Liver (tissue), 8 donors: ENCODE measurements at regions not wholly inside any gene's neighbourhood (a gene's known extent, or its start where the extent isn't known, plus 50 kb on each side); places are given as distances from the start of the nearest gene placed in this dataset.

Experiments
- DNase-seq: peaks from one replicate; pipeline ENCODE4 v3.0.0-alpha.2; 2017; ENCODE audit warnings: low spot score
- H3K27ac ChIP-seq, 2 donors: one replicate each; pipeline ENCODE4 v1.7.0; 2013; ENCODE audit warnings: inconsistent platforms in 2 of 2, low read length in 2 of 2, control low read depth in 1 of 2, low read depth in 1 of 2, mild to moderate bottlenecking in 1 of 2
- H3K27me3 ChIP-seq, 4 donors: one replicate each; pipeline versions ENCODE4 v1.6.1 to v1.7.0; 2013; ENCODE audit warnings: low read length in 3 of 4, inconsistent platforms in 1 of 4, mild to moderate bottlenecking in 1 of 4, moderate library complexity in 1 of 4; ENCODE audit not compliant: control insufficient read depth in 4 of 4, insufficient read depth in 4 of 4
- H3K36me3 ChIP-seq, 4 donors: one replicate each; pipeline versions ENCODE4 v1.6.1 to v1.7.0; 2013; ENCODE audit warnings: low read length in 3 of 4, mild to moderate bottlenecking in 3 of 4, low read depth in 1 of 4, moderate library complexity in 1 of 4; ENCODE audit not compliant: control insufficient read depth in 4 of 4, insufficient read depth in 3 of 4
- H3K4me1 ChIP-seq, 4 donors: one replicate each; pipeline versions ENCODE4 v1.6.1 to v1.7.0; 2013; ENCODE audit warnings: low read length in 3 of 4, mild to moderate bottlenecking in 3 of 4, moderate library complexity in 1 of 4; ENCODE audit not compliant: control insufficient read depth in 4 of 4, insufficient read depth in 4 of 4
- H3K4me3 ChIP-seq, 3 donors: one replicate each; pipeline versions ENCODE4 v1.6.1 to v1.7.0; 2013; ENCODE audit warnings: low read length in 3 of 3, control low read depth in 1 of 3, low read depth in 1 of 3, mild to moderate bottlenecking in 1 of 3
- H3K9ac ChIP-seq, 2 donors: one replicate each; pipeline ENCODE4 v1.7.0; 2013; ENCODE audit warnings: low read length in 2 of 2, mild to moderate bottlenecking in 2 of 2, moderate library complexity in 2 of 2, control low read depth in 1 of 2, low read depth in 1 of 2
- H3K9me3 ChIP-seq, 4 donors: one replicate each; pipeline versions ENCODE4 v1.6.1 to v1.7.0; 2013; ENCODE audit warnings: low read length in 3 of 4; ENCODE audit not compliant: control insufficient read depth in 4 of 4
- CTCF ChIP-seq: fragments of 150-350 bp; IDR thresholded peaks from 2 replicates; pipeline ENCODE4 v1.5.1; 2017; ENCODE audit warnings: improper control_type of control experiment, low read depth, low read length; ENCODE audit not compliant: missing input control
- FOXA1 ChIP-seq: IDR thresholded peaks from 2 replicates; pipeline ENCODE4 v1.6.1; 2016; ENCODE audit warnings: antibody characterized with exemption
- GABPA ChIP-seq, 2 donors: IDR thresholded peaks in 1 of 2; conservative IDR thresholded peaks in 1 of 2; 2 replicates each; pipeline ENCODE4 v1.6.1; 2016; ENCODE audit warnings: antibody characterized with exemption in 2 of 2, mild to moderate bottlenecking in 1 of 2, moderate library complexity in 1 of 2
- HNF4A ChIP-seq, 2 donors: conservative IDR thresholded peaks; 2 replicates each; pipeline ENCODE4 v1.6.1; 2016; ENCODE audit warnings: antibody characterized with exemption in 2 of 2, mild to moderate bottlenecking in 2 of 2
- HNF4G ChIP-seq: IDR thresholded peaks from 2 replicates; pipeline ENCODE4 v1.6.1; 2016; ENCODE audit warnings: antibody characterized with exemption
- JUND ChIP-seq, 2 donors: IDR thresholded peaks; 2 replicates each; pipeline ENCODE4 v1.6.1; 2016; ENCODE audit warnings: antibody characterized with exemption in 2 of 2
- MAX ChIP-seq: IDR thresholded peaks from 2 replicates; pipeline ENCODE4 v1.6.1; 2016; ENCODE audit warnings: antibody characterized with exemption
- NR2F2 ChIP-seq: IDR thresholded peaks from 2 replicates; pipeline ENCODE4 v1.6.1; 2016; ENCODE audit warnings: antibody characterized with exemption
- RAD21 ChIP-seq, 2 donors: IDR thresholded peaks; 2 replicates each; pipeline ENCODE4 v1.6.1; 2016; ENCODE audit warnings: antibody characterized with exemption in 2 of 2, mild to moderate bottlenecking in 2 of 2
- REST ChIP-seq: IDR thresholded peaks from 2 replicates; pipeline ENCODE4 v1.6.1; 2016; ENCODE audit warnings: antibody characterized with exemption, mild to moderate bottlenecking
- RXRA ChIP-seq, 2 donors: IDR thresholded peaks; 2 replicates each; pipeline ENCODE4 v1.6.1; 2017 to 2018; ENCODE audit warnings: antibody characterized with exemption in 2 of 2, mild to moderate bottlenecking in 1 of 2
- SP1 ChIP-seq: IDR thresholded peaks from 2 replicates; pipeline ENCODE4 v1.6.1; 2018; ENCODE audit warnings: antibody characterized with exemption, mild to moderate bottlenecking
- TAF1 ChIP-seq: conservative IDR thresholded peaks from 2 replicates; pipeline ENCODE4 v1.6.1; 2016; ENCODE audit warnings: antibody characterized with exemption, mild to moderate bottlenecking
- YY1 ChIP-seq: IDR thresholded peaks from 2 replicates; pipeline ENCODE4 v1.6.1; 2016; ENCODE audit warnings: antibody characterized with exemption, mild to moderate bottlenecking
- WGBS: extraction: QIAGEN DNeasy Blood & Tissue Kit; methylation state at CpG from one replicate; pipeline ENCODE4 v1.1.7; 2013; 5-methylcytosine and 5-hydroxymethylcytosine counted together
- donor health status: healthy.
- donor health status: healthy.
- donor health status: healthy.
- donor health status: healthy.
- donor health status: healthy.

- TF ChIP-seq NR2F2 (no peak), FOXA1 (no peak), YY1 (no peak), SP1 (no peak), HNF4A (conservative IDR thresholded peaks at IDR 0.05) (no peak), JUND (IDR thresholded peaks at IDR 0.05) (no peak), CTCF (no peak), TAF1 (no peak), GABPA (IDR thresholded peaks at IDR 0.05 in 1 of 2, conservative IDR thresholded peaks at IDR 0.05 in 1 of 2) (no peak), RAD21 (IDR thresholded peaks at IDR 0.05) (no peak), HNF4G (no peak), REST (no peak), MAX (no peak)
- Histone ChIP-seq H3K36me3 (no peaks in the 10 kb centered on the region), H3K27ac (no peak overlapping the region), H3K27me3 (no peaks in the 10 kb centered on the region), H3K9ac (no peak overlapping the region), H3K4me1 (no peaks in the 10 kb centered on the region), H3K9me3 (no peaks in the 10 kb centered on the region), H3K4me3 (no peak overlapping the region)
- WGBS: 88% methylated on average over 10 of the region's 10 CpGs
- no peak for DNase-seq
Measured at GRCh38 chr14:101241807-101242278, 319.5 kb upstream of the DIO3 start.

- Histone ChIP-seq H3K36me3 (no peaks in the 10 kb centered on the region), H3K4me3 (no peak overlapping the region), H3K27ac (no peak overlapping the region), H3K9ac (no peak overlapping the region), H3K9me3 (no peaks in the 10 kb centered on the region), H3K4me1 (no peaks in the 10 kb centered on the region), H3K27me3 (no peaks in the 10 kb centered on the region)
- TF ChIP-seq RXRA (IDR thresholded peaks at IDR 0.05) (no peak), HNF4G (no peak), YY1 (no peak)
- 73% methylated on average over 22 of the region's 22 CpGs for WGBS
- DNase-seq: no peak
Measured at GRCh38 chr14:101242442-101243385, 318.6 kb upstream of the DIO3 start.
